NOMO-1 treated with dmso at 0.1 percent for 144 hours (cell line): ENCODE measurements at regions not wholly inside any gene's neighbourhood (a gene's known extent, or its start where the extent isn't known, plus 50 kb on each side); places are given as distances from the start of the nearest gene placed in this dataset.
"Not testable (repeated sequence)": the region's sequence is repeated elsewhere in the genome, so short reads cannot be mapped to it uniquely, and the experiment has no call there.

ENCODE experiments used
- DNase-seq: peaks from one replicate; lab custom pipeline; 2025; ENCODE audit not compliant: unreplicated experiment; lab: John Stamatoyannopoulos, UW

GRCh38 chr11:44361813-44362212, 51.9 kb upstream of the ALX4 start:
- no peak for DNase-seq

DNA sequence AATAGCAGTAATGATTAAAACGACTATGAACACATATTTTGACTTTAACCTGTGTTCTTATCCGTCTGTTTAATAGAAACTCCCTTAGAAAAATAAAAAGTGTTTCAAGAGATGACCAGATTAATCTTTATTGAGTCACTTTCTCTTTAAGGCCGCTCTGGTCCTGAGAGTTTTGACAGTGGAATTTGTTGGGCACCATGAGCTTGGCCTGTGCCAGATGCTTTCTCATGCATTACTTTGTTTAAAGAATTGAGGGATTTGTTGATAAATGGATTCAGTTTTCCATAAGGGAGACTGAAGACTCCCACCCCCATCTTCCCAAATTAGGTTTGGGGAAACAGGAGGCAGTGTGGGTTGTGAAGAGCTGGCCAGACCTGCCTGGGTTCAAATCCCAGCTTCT, 53.2 kb upstream of the ALX4 start:
- DNase-seq, result no peak

DNA sequence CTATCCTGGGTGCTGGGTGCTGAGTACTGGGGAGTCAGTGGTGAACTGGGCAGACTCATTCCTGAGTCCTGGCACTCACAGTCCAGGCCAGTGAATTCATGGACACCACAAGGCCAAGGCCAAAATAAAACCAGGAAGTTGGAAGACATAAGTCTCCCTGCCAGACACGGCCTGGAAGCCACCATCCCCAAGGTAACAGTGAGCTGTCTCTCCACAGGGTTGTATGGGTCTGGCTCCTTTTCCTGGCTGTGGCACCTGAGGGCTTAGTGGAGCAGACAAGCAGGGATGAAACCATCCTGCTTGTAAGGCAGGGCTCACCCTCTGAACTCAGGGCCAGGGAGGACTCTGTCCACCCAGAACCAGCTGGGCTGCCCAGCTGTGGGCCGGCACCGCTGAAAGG, 54.7 kb upstream of the ALX4 start:
- no peak for DNase-seq

- no peak for DNase-seq
Observed at GRCh38 chr11:44365616-44366015, 55.7 kb upstream of the ALX4 start.

- no peak for DNase-seq
Observed at GRCh38 chr11:44366026-44366425, 56.1 kb upstream of the ALX4 start.

GRCh38 chr11:44366741-44367140, 56.8 kb upstream of the ALX4 start:
- DNase-seq, result no peak

DNA sequence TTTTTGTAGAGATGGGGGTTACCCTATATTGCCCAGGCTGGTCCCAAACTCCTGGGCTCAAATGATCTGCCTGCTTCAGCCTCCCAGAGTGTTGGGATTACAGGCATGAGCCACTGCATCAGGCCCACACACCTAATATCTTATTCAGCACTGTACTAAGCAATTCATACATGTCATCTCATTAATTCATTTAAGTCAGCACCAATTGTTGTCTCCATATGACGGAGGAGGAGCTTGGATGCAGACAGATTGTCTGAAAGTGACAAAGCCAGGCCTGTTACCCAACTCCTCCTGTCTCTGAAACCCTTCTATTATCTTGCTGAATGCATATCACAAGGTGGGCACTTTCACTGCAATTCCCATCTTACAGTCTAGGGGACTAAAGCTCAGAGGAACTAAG, 57.5 kb upstream of the ALX4 start:
- no peak for DNase-seq

GRCh38 chr11:44368886-44369285, 58.9 kb upstream of the ALX4 start:
- DNase-seq, result no peak

DNA sequence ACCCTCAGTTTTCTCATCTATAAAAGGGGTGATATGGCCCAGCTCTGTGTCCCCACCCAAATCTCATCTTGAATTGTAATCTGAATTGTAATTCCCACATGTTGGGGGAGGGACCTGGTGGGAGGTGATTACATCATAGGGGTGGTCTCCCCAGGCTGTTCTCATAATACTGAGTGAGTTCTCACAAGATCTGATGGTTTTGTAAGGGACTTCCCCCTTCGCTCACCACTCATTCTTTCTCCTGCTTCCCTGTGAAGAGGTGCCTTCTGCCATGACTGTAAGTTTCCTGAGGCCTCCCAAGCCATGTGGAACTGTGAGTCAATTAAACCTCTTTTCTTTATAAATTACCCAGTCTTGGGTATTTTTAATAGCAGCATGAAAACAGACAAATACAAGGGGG, 61.1 kb upstream of the ALX4 start:
- not testable (repeated sequence) for DNase-seq

DNA sequence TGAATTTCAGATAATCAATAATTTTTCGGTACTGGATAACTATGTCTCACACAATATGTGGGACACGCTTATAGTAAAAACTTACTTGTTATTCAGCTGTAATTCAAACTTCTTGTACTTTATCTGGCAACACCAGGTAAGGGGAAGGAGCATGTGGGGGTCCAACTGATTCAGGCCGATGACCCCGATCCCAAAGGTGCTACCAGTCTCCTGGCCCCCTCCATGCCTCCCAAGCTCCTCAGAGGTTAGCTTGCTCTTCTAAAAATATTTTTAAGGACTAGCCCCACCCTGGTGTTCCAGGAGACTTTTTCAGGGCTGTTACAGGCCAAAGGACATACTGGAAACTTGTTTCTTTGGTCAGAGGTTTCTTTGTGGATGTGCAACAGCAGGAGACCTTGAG, 61.8 kb upstream of the ALX4 start:
- no peak for DNase-seq

DNA sequence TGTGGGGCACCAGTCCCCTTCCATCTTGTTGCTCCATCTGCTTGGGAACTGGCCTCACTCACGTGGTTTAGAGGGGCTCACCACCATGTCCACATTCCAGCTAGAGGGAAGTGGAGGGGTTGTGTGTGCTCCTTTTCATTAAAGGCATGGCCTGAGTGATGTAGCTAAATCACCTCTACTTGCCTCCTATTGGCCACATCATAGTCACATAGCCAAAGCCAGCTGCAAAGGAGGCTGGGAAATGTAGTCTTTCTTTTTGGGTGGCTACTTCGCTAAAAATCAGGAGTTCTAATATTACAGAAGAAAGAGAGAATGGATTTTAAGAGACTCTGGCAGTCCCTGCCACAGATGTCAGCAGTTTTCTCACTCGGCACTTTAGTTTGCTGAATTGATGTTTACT, 63.0 kb upstream of the ALX4 start:
- DNase-seq, result no peak

GRCh38 chr11:44374001-44374400, 64.1 kb upstream of the ALX4 start:
- no peak for DNase-seq

- DNase-seq, result no peak
Observed at GRCh38 chr11:44376423-44376822, 66.5 kb upstream of the ALX4 start.

DNA sequence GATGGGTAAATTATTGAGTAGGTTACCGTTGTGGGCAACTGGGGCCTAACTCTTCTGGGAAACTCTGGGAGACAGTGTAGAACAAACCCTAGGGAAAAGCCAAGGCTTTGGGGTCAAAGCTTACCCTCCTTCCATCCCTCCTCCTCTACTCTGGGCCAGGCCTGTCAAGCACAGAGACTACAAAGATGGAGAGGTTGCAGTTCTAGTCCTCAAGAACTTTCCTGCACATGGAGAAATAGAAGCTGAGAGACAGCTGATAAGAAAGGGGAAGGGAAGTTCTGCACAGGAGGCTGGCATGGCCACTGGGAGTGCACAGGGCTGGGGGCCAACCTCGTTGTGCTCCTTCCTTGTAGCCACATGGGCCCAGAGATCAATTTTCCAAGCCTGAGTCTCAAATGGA, 67.2 kb upstream of the ALX4 start:
- DNase-seq, result no peak

GRCh38 chr11:44377914-44378321, 68.0 kb upstream of the ALX4 start:
- DNase-seq, result no peak

GRCh38 chr11:44379141-44380008, 69.4 kb upstream of the ALX4 start:
- DNase-seq, result no peak

GRCh38 chr11:44380009-44380313, 70.0 kb upstream of the ALX4 start:
- DNase-seq, result no peak

DNA sequence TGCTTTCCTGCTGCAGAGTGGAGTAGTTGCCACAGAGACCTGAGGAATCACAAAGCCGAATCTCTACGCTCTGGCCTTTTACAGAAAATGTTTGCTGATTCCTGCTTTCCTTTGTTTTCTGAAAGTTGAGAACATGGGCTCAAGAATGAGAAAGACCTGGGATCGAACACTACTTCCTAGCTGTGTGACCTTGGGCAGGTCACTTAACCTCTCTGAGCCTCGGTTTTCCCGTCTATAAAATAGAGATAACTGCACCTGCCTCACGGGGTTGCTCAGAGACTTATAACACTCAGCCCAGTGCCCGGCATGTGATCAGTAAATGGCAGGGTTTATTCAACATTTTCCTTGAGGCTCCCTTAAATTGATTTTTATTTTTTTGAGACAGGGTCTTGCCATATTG, 70.9 kb upstream of the ALX4 start:
- DNase-seq, result no peak

- no peak for DNase-seq
Observed at GRCh38 chr11:44381261-44381660, 71.3 kb upstream of the ALX4 start.

- DNase-seq, result no peak
Observed at GRCh38 chr11:44382118-44382517, 72.2 kb upstream of the ALX4 start.

DNA sequence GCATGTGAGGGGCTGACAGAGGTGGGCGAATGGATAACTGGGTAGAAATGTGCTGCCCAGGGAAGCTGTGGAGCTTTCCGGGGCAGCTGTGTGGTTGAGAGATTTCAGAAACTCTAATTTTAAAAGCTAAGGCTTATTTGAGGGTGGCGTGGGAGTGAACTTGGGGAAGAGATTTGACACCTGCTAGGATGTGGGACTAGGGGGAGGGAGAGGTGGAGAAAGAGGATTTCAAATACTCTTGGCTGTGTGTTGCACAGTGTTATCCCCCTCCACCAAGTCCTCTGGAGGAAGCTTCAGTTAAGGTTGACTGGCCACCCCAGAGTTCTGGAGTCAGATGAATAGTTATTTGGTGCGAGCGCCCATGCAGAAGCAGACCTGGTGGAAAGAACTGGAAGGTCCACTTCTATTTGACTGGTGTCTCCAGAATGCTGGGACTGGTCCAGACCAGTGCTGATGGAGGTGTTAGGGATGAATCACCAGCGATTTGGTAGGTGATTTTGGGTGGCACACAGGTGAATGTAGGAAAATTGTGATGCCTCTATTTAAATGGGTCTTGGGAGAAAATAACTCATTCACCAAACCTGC, 72.8 kb upstream of the ALX4 start:
- DNase-seq, result no peak

DNA sequence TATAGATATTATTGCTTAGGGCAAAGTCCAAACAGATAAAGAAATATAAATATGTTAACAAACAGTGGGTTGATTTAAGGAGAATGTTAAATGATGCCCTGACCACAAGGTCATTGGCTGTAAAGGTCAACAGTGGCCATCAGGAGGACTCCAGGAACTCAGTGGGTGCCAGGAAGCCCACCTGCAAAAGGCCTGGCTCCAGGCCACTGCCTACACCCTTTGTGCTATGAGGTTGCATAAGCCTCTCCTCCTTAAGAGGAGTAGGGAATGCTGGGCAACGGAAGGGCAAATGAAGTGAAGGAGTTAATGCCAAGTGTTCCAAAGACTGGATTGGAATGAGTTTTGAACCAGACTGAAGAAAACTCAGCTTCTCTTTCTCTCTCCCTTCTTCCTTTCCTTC, 73.3 kb upstream of the ALX4 start:
- DNase-seq, result no peak

DNA sequence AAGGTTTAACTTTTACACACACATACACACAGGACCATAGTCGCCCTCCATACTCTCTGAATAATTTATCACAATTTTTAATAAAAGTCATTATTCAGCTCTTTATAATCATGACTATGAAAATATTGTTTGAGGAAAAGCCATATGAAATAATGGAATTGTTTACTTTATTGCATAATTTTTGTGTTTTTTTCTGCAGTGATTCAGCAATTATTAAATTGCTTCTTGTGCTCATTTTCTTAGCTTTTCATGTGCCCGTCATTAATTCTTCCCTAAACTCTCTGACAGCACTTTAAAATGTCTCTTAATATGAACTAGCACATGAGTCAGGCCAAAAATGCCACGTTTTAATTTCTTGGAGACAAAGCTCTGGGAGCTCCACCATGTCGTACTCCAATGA, 77.5 kb upstream of the ALX4 start:
- no peak for DNase-seq
